Glutamatergic neuron (in vitro differentiated cells): ENCODE measurements at regions not wholly inside any gene's neighbourhood (a gene's known extent, or its start where the extent isn't known, plus 50 kb on each side); places are given as distances from the start of the nearest gene placed in this dataset.

Source experiments
- DNase-seq: peaks from one replicate; pipeline ENCODE4 v3.0.0; 2022
- H3K27ac Mint-ChIP-seq: one replicate; pipeline ENCODE4 v1.8.0; 2020; ENCODE audit warnings: mild to moderate bottlenecking, mixed read lengths, inconsistent platforms; ENCODE audit not compliant: unreplicated experiment
- H3K27me3 Mint-ChIP-seq: one replicate; pipeline ENCODE4 v1.8.0; 2020; ENCODE audit warnings: mild to moderate bottlenecking, moderate library complexity, mixed read lengths, inconsistent platforms; ENCODE audit not compliant: unreplicated experiment
- H3K36me3 Mint-ChIP-seq: one replicate; pipeline ENCODE4 v1.8.0; 2020; ENCODE audit warnings: mild to moderate bottlenecking, mixed read lengths, inconsistent platforms; ENCODE audit not compliant: unreplicated experiment
- H3K4me1 Mint-ChIP-seq: one replicate; pipeline ENCODE4 v1.8.0; 2020; ENCODE audit warnings: mild to moderate bottlenecking, low read depth, mixed read lengths, inconsistent platforms; ENCODE audit not compliant: unreplicated experiment
- H3K4me3 Mint-ChIP-seq: one replicate; pipeline ENCODE4 v1.8.0; 2020; ENCODE audit warnings: mild to moderate bottlenecking, mixed read lengths, inconsistent platforms; ENCODE audit not compliant: unreplicated experiment
- H3K9me3 Mint-ChIP-seq: one replicate; pipeline ENCODE4 v1.8.0; 2020; ENCODE audit warnings: mild to moderate bottlenecking, moderate library complexity, mixed read lengths, inconsistent platforms; ENCODE audit not compliant: unreplicated experiment
- TF ChIP-seq, protein P1 (sequence below): fragments of 200-600 bp; sonication (generic); IDR thresholded peaks from one replicate; pipeline ENCODE4 v1.5.0; 2021; ENCODE audit not compliant: partially characterized antibody, unreplicated experiment

DNA sequence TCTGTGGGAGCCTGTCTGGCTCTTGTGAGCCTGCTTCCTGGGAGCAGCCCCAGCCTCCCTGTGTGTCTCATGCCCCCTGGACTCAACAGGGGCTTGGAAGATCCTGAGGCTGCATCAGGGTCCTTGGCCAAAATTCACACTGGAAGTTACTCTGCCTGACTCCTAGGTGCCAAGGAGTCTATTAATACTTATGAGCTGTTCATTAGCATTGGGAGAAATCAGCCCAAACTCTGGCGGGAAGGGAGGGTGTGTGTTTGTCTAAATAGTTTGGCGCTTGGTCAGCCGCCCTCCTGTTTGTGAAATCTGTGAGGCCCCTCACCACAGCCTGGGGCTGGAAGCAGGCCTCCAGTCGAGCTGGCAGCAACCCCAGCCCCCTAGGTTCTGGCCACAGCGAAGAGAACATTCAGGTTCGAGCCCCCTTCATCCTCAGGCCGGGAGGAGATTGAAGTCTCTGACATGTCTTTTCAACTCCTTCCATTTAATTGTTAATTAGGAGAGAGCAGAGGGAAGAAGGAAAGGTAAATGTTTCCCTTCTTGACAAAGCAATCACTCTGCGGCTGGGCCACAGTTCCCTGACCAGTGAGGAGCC is 82.1 kb upstream of the F3 start:
- no peak for DNase-seq
- H3K4me1 Mint-ChIP-seq: peaks cover 20% of the 10 kb centered on the region
- peaks cover 3% of the 10 kb centered on the region for H3K9me3 Mint-ChIP-seq
- H3K36me3 Mint-ChIP-seq: peaks cover 3% of the 10 kb centered on the region
- no peak overlapping the region for H3K4me3 Mint-ChIP-seq
- H3K27me3 Mint-ChIP-seq: peaks cover 10% of the 10 kb centered on the region
- no peak overlapping the region for H3K27ac Mint-ChIP-seq
- TF ChIP-seq, protein P1, sequence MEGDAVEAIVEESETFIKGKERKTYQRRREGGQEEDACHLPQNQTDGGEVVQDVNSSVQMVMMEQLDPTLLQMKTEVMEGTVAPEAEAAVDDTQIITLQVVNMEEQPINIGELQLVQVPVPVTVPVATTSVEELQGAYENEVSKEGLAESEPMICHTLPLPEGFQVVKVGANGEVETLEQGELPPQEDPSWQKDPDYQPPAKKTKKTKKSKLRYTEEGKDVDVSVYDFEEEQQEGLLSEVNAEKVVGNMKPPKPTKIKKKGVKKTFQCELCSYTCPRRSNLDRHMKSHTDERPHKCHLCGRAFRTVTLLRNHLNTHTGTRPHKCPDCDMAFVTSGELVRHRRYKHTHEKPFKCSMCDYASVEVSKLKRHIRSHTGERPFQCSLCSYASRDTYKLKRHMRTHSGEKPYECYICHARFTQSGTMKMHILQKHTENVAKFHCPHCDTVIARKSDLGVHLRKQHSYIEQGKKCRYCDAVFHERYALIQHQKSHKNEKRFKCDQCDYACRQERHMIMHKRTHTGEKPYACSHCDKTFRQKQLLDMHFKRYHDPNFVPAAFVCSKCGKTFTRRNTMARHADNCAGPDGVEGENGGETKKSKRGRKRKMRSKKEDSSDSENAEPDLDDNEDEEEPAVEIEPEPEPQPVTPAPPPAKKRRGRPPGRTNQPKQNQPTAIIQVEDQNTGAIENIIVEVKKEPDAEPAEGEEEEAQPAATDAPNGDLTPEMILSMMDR: no peak

DNA sequence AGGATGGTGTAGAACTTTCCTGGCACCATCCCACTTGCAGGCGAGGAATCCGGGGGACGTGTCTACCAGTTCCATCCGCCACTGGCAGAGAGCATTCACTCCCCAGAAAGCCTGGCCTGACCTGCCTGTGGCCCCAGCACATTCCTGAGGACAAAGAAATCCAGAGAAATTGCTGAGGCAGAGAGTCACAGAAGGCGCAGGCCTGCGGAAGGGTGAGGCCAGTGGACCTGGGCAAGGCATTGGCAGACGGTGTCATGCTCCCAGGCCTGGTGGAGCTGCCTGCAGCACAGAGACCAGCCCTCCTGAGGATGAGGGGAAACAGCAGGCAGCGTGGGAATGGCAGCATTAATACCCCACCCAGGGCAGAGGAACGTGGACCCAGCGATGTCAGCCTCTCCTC is 81.2 kb upstream of the F3 start:
- H3K36me3 Mint-ChIP-seq: peaks cover 3% of the 10 kb centered on the region
- H3K27me3 Mint-ChIP-seq: peaks cover 14% of the 10 kb centered on the region
- DNase-seq: no peak
- H3K27ac Mint-ChIP-seq: no peak overlapping the region
- no peak overlapping the region for H3K4me3 Mint-ChIP-seq
- peaks cover 5% of the 10 kb centered on the region for H3K9me3 Mint-ChIP-seq
- TF ChIP-seq, protein P1: no peak
- peaks cover 20% of the 10 kb centered on the region for H3K4me1 Mint-ChIP-seq

DNA sequence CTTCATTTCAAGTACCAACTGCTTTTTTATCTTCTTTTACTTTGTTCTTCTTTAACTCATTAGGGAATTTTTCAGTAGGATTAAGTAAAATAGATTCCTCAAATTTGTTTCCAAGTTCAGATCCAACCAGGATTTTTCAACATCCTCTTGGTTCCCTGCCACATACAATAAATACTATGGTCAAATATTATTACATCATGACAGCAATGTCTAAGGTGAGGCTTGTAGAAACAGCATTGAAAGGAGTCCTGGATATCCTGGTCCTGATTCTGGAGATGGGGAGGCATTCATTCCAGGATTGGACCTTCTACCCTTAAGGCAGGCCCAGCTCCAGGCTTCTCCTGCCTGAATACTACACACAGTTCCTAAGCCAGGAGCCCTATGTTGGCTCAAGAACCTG is 80.2 kb upstream of the F3 start:
- H3K27ac Mint-ChIP-seq: no peak overlapping the region
- H3K36me3 Mint-ChIP-seq: no peaks in the 10 kb centered on the region
- no peak for DNase-seq
- TF ChIP-seq, protein P1: no peak
- H3K4me1 Mint-ChIP-seq: peaks cover 20% of the 10 kb centered on the region
- H3K9me3 Mint-ChIP-seq: peaks cover 5% of the 10 kb centered on the region
- H3K4me3 Mint-ChIP-seq: no peak overlapping the region
- H3K27me3 Mint-ChIP-seq: peaks cover 14% of the 10 kb centered on the region

DNA sequence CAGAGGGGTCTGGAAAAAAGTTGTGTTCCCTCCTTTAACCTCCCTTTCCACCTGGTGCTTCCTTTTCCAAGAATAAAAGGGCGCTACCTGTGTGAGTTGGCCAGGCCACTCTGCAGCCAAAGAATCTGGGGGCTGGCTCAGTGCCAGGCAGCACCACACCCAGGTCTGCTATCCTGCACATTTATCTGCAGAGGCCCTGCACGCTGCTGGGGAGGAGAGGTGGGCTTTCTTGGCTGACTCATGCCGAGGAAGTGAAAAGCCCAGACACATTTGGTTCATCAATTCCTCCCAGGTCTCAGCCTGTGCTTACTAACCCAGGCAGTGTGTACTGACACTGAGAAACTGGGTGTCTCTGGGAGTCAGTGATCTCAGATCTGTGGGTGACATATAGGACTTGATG is 79.8 kb upstream of the F3 start:
- H3K27ac Mint-ChIP-seq: no peak overlapping the region
- peaks cover 24% of the 10 kb centered on the region for H3K4me1 Mint-ChIP-seq
- DNase-seq: no peak
- H3K27me3 Mint-ChIP-seq: peaks cover 14% of the 10 kb centered on the region
- TF ChIP-seq, protein P1: no peak
- peaks cover 5% of the 10 kb centered on the region for H3K9me3 Mint-ChIP-seq
- H3K36me3 Mint-ChIP-seq: no peaks in the 10 kb centered on the region
- H3K4me3 Mint-ChIP-seq: no peak overlapping the region

DNA sequence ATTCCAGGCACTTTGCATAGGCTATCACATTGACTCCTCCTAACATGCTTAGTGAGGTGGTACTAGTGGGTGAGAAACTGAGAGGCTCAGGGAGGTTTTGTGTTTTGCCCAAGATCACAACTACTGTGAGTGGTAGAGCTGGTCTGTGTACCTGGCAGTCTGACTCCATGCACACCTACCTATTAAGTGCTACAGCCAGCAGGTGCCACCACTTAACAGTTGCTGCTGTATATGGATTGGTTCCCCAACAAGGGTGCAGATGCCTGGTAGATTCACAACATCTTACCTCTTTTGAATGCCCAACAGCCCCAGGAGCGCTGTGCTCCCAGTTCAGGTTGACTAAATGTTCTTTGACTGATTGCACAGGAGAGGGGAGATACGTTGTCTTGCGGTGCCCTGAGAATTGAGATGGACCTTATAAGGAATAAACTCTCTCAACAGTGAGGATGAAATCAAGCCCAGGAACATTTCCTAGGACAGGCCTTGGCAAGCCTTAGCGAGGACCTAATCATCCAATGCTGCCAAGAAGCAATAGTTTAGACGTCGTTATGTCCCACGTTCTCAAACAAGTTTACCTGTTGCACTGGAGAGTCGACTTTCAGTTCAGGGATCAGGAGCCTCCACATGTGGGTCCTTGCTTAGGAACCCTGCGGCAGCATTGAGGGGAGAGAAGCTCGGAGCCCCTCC is 78.9 kb upstream of the F3 start:
- Mint-ChIP-seq H3K27me3 (peaks cover 14% of the 10 kb centered on the region), H3K4me3 (no peak overlapping the region), H3K27ac (no peak overlapping the region), H3K9me3 (peaks cover 5% of the 10 kb centered on the region), H3K36me3 (no peaks in the 10 kb centered on the region), H3K4me1 (peaks cover 25% of the 10 kb centered on the region)
- DNase-seq: no peak
- TF ChIP-seq, protein P1: no peak
